ENCODE measurements at regions not wholly inside any gene's neighbourhood (a gene's known extent, or its start where the extent isn't known, plus 50 kb on each side); places are given as distances from the start of the nearest gene placed in this dataset.
"Not testable (repeated sequence)": the region's sequence is repeated elsewhere in the genome, so short reads cannot be mapped to it uniquely, and the experiment has no call there.

DNA sequence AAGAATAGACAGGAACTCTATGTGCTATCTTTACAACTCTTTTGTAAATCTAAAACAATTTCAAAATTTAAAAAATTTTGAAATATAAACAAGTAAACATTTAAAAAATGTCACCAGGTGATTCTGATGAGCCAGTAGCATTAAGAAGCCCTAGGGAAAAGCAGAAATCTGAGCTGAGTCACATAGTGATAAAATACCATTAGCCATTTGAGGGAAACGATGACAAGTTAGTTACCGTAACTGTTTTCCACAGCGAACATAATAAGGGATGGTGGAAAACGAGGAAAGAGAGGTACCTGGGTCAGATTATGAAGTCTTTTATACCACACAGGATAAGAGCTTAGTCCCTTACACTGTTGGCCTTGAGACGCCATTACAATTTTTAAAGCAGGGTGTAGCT is 55.5 kb downstream of the PRR15 start:
- DNase-seq (ENCODE audit: low read depth in 2 of 2): no peak

DNA sequence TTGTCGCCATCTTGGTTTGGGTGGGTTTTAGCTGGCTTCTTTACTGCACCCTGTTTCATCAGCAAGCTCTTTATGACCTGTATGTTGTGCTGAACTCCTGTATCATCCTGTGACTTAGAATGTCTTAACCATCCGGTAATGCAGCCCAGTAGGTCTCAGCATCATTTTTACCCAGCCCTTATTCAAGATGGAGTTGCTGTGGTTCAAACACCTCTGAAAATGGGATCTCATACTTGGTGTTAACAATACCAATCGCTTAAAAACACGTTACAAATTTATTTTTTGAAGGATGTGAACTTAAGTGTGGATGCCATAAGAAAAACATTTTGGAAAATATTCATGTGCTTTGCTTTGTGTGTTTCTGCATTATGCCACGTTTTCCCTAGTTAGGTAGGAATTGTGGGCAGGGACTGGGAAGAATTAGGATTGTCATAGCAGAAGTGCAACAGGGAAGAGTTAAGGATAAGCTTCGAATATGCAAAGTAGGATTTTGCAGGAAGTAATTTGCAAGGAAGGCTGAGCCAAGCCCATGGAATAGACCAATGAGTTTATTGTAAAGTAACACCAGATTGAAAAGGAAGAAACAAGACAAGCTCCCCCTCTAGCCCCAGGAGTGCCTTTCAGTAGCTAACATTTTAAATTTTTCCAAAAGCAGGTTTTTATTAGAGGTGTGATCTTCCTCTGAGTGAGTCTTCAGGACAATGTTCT is 56.4 kb downstream of the PRR15 start:
- DNase-seq (ENCODE audit: low read depth in 2 of 2): no peak

DNA sequence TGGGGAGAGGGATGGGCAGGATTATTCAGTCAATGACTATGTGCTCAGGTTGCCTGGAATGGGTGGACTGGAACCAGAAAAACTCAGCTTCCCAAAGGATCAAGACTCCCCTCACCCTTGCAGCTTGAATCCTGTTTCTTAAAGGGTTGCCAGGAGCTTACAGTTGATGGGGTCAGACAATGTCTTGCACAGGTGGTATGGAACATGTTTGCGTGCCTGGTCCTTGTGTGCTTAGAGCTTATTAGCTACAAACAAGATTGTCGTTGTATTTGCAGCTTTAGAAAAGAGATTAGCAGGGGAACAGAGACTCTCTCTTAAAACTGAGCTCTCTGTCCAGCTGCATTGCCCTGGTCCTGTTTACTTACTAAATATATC is 56.9 kb downstream of the PRR15 start:
- no peak for DNase-seq (ENCODE audit: low read depth in 2 of 2)

DNA sequence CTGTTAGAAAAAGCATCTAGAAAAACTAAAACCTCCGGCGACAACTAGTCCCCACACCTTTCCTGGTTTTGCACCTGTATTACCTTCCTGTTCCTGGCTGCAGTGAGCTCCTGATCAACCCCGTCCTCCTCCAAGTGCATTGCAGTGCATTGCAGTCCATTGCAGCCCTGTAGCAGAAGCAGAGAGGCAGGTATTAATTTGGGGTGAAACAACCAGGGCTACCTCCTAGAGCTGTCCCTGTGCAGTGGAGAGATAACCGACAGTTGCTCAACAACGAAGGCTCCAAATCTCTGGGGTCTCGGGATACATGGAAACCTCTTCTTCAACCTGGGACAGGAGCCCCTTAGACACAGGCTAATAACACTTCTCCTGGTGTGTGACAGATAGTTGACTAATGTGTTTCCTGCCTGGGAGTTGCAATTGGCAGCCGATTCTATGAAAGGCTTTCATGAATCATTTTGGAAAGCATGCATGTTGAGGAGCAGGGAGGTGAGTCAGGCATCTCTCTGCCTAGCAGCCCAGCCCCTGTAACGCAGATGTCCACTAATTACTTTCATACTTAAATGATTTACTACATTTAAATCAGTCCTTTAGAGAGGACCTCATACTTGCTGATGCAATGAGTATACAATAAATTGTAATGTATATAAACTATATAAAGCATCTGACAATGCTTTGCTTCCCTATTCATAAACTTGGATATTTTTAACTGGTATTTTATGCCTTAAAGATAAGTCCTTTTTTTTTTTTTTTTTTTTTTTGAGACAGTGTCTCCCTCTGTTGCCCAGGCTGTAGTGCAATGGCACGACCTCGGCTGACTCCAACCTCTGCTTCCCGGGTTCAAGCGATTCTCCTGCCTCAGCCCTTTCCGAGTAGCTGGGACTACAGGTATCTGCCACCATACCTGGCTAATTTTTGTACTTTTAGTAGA is 59.0 kb downstream of the PRR15 start:
- no peak for DNase-seq (ENCODE audit: low read depth in 2 of 2)

DNA sequence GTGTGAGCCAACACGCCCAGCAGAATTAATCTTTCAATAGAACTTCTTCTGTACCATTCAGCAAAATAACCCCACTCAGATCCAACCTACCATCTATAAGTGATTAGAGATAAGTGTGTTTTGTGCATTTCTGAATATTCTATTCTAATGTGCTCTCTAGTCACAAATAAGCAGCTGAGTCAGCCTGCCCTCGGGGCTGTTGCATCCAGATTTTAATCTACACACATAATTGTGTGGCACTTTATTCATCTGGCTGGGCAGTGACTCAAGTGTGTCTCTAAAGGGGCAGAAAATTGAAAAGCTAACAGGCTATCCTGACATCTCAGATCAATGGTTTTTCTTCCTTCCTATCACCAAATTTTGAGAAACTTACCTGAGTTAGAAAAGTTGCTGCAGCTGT is 60.3 kb downstream of the PRR15 start:
- no peak for DNase-seq (ENCODE audit: low read depth in 2 of 2)

DNA sequence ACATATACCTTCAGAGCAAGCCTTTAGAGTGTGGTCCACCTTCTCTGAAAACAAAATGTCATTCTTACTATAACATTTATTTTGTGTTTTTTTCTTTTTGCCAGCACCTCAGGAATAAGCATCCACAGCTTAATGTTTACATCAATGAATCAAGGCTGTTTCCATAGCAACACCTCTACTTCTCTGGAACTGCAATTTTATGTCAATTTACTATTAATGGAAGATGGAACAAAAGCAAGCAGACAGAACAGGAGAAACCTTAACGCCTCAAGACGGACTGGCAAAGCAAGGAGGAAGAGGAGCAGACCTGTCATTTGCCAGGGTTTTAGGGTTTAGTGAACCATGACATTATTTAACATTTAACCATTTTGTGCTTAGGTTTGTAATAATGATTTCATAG is 63.1 kb downstream of the PRR15 start:
- DNase-seq (ENCODE audit: low read depth in 2 of 2): no peak

DNA sequence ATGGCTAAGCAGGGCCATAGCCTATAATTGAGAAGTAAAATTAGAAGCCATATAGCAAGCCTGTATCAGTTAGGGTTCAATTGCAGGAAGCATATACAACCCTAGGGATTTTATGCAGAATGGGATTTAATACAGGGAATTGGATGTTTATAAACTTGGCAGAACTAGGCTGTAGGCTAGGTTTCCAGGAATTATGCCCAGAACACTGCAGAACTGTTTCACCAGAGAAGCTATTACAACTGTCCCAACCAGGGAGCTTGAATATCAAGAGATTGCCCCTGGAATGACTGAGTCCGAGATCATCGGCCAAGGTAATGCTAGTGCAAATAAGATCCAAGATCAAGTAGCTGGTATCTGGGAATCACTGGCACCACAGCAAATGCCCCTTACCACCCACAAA is 64.0 kb downstream of the PRR15 start:
- no peak for DNase-seq (ENCODE audit: low read depth in 2 of 2)

DNA sequence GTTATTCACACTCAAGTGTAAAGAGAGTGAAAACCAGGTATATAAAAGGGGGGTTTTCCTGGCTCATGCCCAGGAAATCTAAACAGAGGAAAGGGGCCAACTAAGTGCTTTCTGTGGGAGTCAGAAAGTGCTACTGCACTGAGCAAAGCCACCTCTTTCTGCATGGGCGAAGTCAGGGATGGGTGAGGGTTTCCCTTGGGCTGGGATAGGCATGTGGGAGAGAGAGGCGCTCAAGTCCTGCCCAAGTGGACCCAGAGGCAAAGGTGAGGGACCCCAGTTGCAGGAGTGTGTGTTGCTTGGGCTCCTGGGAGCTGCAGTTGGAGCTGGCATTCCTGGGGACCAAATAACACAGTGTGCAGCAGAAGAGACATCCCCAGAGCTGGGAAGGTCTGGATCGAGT is 65.9 kb downstream of the PRR15 start:
- DNase-seq (ENCODE audit: low read depth in 2 of 2): no peak

DNA sequence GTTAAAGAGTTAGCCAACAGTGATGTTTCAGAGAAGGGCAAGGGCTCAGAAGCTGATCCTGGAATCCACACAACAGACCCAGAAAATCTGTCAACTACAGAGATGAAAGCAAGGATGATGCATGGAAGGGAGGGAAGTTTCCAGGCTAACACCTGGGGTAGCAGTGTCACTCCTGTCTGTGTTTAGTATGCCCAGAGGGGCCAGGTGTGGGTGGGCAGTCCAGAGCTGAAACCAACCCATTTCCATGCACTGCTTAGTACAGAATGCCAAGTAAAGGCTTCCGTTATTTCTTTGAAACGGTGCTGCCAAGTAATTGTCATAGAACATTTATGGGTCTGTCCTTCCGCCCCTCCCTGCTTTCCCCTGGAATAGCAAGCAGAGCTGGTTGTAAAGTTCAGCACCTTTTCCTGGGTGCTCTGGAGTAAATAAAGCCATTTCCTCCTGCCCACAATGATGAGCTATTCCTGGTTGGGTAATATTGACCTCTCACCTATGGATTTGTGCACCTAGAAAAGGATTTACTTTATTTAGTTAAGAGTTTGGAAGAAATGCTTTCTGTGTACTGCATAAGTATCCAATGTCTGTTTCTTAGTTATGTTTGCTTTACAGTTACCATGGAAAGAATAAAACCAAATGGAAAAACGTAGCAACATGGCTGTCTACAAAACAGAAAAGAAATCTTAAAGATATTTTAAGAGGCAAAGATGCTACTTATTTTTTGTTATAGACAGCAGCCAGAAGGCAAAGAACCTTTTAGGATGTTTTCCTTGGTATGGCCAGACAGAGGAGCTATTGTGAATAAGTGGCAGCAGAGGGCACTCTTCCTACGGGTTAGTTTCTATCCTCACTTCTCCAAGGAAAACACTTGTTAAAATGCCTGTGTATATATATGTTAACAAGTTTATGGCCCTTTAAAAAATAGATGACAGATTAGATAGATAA is 71.7 kb downstream of the PRR15 start:
- not testable (repeated sequence) for DNase-seq (ENCODE audit: low read depth in 2 of 2)

DNA sequence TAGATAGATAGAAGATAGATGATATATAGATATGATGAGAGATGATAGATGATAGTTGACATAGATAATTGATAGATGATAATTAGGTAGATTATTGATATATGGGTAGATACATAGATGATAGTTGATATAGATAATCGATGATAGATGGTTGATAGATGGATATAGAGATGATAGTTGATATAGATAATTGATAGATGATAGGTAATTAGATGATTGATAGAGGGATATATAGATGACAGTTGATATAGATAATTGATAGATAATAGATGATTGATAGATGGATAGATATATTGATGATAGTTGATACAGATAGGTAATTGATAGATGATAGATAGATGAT is 72.3 kb downstream of the PRR15 start:
- DNase-seq (ENCODE audit: low read depth in 2 of 2): no peak

DNA sequence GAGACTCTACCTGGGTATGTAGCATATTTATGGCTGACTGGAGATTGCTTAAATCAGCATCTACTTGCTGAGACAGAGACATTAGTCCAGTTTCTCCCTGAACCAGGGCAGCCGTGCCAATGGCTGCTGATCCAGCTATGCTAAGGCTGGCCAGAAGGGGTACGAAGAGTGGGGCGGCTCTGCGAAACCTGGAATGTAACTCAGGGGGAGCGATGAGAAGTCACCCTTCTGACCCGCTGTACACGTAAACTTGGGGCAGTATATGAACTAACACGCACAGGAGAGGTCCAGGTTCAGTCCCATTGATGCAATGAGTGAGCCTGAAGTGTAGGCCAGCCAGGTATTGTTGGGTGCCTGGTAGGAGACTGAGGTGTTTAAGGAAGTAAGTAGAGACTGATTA is 73.7 kb downstream of the PRR15 start:
- no peak for DNase-seq (ENCODE audit: low read depth in 2 of 2)

DNA sequence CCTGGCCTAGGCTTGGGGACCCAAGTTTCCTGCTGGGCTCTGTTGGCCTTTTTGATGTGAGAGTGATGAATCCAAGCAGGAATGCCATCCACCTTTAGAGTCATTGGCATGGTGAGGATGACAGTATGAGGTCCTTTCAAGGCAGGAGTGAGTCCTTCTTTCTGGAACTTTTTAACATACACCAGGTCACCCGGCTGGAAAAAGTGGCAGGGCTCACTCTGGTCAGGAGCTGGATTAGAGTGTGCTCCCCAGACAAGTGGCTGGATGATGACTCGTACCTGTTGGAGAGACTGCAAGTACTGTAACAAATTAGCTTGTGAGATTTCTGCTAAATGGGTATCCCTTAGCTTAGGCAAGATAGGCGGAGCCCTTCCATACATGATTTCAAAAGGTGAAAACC is 75.2 kb downstream of the PRR15 start:
- not testable (repeated sequence) for DNase-seq (ENCODE audit: low read depth in 2 of 2)

DNA sequence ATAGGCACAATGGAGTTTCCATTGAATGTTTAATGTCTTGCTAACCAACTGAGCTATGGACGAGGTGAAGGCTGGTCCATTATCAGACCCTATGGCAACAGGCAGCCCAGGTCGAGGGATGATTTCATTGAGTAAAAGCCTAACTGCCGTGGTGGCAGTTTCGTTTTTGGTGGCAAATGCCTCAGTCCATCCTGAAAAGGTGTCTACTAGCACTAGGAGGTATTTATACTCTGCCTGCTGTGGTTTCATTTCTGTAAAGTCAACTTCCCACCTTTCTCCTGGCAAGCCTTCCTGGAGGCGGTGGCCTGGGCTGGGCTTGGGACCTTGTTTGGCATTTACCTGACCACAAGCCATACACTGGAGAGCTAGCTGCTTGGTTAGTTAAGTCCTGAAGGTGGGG is 75.8 kb downstream of the PRR15 start:
- no peak for DNase-seq (ENCODE audit: low read depth in 2 of 2)

DNA sequence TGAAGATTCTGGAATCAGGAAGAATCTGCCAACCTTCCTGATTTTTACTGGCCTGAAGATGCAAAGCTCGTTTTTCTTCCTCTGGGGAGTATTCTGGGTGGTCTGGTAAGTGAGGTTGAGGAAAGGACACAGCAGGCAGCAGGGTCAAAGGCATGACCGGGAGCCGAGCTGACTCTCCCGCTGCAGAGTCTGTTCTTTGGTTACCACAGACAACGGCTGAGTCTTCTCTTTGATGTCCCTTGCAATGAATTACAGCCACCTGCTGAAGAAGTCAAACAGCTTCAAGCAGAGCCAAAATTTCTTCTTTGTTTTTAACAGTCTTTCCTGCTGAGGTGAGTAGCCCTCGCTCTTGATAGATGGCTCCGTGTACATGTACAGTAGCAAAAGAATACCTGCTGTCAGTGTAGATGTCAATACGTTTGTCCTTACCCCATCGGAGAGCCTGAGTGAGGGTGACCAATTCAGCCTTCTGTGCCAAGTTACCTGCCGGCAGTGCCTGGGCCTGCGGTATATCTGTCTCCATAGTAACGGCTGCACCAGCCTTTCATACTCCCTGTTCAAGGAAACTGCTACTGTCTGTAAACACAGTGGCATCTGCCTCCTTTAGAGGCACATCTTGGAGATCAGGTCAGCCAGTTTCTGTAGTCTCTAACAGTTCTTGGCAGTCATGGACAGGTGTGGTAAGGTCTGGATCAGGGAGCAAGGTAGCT is 76.4 kb downstream of the PRR15 start:
- DNase-seq (ENCODE audit: low read depth in 2 of 2): no peak

DNA sequence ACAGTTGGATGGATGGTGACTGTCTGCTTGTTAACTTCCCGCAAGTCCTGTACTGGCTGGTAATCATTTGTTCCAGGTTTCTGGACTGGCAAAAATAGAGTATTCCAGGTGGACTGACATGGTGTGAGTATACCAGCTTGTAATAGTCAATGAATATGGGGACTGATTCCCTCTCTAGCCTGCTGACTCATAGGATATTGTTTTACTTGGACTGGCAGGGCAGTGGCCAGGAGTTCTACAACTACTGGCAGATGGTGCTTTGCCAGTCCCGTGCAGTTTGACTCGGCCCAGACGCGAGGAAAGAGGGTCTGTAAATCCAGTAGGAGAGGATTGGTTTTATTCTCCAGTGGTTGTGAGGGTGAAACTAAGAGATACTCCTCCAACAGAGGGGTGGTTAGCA is 78.0 kb downstream of the PRR15 start:
- DNase-seq (ENCODE audit: low read depth in 2 of 2): no peak

DNA sequence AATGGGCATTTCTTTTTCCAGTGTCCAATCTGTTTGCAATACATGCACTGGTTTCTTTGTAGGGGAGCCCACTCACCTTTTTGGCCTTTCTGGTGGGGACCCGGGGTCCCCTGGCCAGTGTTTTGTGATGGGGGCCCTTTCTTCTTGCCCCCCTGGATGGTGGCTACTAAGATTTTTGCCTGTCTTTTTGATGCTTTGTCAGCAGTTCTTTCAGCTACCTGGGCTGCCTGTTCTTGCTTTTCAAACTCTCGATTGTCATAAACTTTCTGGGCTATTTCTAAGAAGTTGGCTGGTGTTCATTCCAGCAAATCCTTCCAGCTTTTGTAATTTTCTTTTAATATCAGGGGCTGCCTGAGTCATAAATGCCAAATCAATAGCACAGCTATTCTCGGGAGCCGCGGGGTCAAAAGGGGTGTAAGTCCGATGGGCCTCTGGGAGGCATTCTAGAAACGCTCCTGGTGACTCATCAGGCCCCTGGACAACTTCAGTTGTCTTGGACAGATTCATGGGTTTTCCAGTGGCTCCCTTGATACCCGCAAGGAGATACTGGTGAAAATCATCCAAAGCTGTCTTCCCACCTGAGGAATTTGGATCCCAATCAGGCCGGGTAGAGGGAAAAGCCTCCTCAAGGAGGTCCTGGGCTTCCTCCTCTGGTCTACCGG is 79.0 kb downstream of the PRR15 start:
- DNase-seq (ENCODE audit: low read depth in 2 of 2): no peak

DNA sequence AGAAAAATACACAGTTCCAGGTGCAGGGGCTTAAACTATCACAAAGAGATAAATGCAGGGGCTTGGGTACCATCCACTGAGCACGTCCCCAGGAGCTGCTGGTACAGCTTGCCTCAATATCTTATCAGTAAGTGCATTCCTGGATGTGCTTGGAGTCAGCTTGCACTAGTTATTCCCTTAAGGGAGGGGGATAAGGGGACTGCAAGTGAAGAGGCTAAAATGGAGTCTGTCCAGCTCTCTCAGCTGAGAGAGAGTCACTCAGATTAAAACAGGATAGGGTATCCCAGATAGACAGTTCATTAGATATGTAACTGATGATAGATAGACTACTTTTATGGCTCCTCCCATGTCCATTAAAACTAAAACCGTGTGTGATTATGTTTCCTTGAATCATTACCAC is 82.5 kb downstream of the PRR15 start:
- DNase-seq (ENCODE audit: low read depth in 2 of 2): not testable (repeated sequence)

DNA sequence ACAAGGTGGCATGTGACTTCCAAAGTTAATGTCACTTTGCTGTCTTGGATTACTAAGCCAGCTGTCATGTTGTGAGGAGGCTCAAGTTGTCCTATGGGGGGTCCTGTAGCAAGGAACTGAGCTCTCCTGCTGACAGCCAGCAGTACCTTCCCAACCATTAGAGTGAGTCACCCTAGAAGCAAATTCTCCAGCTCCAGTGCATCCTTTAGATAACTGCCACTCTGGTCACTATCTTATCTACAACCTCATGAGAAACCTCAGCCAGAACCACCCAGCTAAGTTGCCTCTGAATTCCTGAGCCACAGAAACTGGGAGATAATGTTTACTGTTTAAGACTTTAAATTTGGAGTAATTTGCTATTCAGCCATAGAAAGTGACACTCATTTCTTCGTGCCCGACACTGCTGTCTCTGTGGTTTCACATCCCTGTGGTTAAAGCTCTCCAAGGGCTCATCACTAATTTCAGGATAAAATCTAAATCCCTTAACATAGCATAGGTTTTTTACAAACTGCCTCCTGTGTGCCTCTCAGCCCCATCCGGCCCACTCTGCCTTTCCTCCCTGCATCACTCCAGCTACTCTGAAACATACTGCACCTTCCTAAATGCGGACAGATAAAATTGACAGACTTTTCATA is 83.5 kb downstream of the PRR15 start:
- DNase-seq (ENCODE audit: low read depth in 2 of 2): no peak

DNA sequence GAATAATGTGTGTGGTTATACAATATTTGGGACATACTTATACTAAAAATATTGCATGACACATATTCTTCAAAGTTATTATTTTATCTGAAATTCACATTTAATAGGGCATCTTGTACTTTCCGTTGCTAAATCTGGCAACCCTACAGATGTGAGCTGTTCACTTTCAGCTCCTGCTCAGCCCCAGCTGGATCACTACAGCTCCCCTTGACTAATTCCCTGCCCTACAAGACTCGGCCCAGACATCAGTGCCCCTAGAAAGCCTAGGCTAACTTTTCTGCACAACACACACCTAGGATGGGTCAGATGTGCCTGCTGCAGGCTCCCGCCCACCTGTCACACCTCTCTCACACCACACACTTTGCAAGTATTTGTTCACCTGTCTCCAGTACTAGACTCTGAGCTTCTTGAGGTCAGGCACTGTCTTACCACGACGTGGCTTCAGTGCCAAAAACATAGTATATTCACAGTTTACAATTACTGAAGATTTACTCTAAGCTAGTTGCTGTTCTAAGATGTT is 84.1 kb downstream of the PRR15 start:
- DNase-seq (ENCODE audit: low read depth in 2 of 2): not testable (repeated sequence)

DNA sequence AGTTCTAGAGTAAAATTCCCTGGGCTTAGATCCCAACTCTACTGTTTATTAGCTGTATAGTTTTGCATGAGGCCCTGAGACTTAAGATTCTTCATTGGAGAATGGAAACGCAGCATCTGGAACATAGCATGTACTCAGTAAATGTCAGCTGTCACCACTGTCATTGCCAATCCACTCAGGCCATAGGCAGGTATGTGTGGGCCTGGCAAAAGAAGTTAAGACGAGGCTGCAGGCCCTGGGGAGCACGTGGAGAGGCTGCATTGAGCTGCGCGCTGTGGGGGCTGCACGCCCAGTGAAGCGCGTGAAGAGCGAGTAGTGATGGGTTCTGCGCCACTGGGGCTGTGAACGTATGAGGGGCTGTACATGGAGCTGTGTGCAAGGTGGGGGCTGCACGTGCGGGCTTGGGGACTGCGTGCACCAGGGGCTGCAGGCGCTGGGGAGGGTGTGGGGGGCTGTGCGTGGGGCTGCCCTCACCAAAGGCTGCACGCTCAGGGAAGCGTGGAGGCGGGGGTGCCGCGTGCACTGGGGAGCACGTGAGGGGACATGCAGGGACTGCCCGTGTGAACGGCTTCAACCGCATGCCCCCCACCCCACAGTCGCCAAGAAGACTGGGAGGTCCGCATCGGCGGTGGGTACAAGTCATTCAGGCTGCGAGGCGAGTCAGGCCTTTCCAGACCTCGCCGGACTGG is 85.5 kb downstream of the PRR15 start:
- no peak for DNase-seq (ENCODE audit: low read depth in 2 of 2)

Data from activated CD8-positive, alpha-beta memory T cell treated with anti-CD3 and anti-CD28 coated beads for 4 hours (primary cell).